HL-60 (cell line): ENCODE measurements at regions not wholly inside any gene's neighbourhood (a gene's known extent, or its start where the extent isn't known, plus 50 kb on each side); places are given as distances from the start of the nearest gene placed in this dataset.

Experiments
- POLR2AphosphoS5 ChIP-seq: IDR thresholded peaks from 2 replicates; pipeline ENCODE4 v1.6.1; 2012; ENCODE audit warnings: low read depth
- TF ChIP-seq, protein P1 (sequence below): IDR thresholded peaks from one replicate; pipeline ENCODE4 v1.5.1; 2011; ENCODE audit warnings: low read length, control low read depth, inconsistent platforms; ENCODE audit not compliant: insufficient read depth

DNA sequence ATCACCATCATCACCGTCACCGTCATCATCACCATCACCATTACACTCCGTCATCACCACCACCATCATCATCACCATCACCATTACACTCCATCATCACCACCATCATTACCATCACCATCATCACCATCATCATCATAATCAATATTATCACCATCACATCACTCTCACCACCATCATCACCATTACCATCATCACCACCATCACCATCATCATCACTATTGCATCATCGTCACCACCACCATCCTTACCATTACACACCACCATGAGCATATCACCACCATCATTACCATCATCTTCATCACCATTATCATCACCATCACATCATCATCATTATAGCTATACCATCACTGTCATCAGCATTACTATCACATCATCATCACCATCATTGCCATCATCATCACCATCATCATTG is 93.7 kb downstream of the KIF26A start:
- TF ChIP-seq, protein P1, sequence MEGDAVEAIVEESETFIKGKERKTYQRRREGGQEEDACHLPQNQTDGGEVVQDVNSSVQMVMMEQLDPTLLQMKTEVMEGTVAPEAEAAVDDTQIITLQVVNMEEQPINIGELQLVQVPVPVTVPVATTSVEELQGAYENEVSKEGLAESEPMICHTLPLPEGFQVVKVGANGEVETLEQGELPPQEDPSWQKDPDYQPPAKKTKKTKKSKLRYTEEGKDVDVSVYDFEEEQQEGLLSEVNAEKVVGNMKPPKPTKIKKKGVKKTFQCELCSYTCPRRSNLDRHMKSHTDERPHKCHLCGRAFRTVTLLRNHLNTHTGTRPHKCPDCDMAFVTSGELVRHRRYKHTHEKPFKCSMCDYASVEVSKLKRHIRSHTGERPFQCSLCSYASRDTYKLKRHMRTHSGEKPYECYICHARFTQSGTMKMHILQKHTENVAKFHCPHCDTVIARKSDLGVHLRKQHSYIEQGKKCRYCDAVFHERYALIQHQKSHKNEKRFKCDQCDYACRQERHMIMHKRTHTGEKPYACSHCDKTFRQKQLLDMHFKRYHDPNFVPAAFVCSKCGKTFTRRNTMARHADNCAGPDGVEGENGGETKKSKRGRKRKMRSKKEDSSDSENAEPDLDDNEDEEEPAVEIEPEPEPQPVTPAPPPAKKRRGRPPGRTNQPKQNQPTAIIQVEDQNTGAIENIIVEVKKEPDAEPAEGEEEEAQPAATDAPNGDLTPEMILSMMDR = no peak
- no peak for TF ChIP-seq POLR2AphosphoS5
